ENCODE measurements at regions not wholly inside any gene's neighbourhood (a gene's known extent, or its start where the extent isn't known, plus 50 kb on each side); places are given as distances from the start of the nearest gene placed in this dataset.
"Not testable (repeated sequence)": the region's sequence is repeated elsewhere in the genome, so short reads cannot be mapped to it uniquely, and the experiment has no call there.

- Histone ChIP-seq H3K27ac (no peak overlapping the region), H3K36me3 (no peaks in the 10 kb centered on the region), H3K27me3 (replicated peaks) (no peaks in the 10 kb centered on the region), H3K4me3 (no peak overlapping the region), H3K9me3 (replicated peaks) (no peaks in the 10 kb centered on the region), H3K4me1 (replicated peaks) (no peaks in the 10 kb centered on the region)
- DNase-seq (ENCODE audit: low read depth in 1 of 2, low spot score in 2 of 2) = no peak
Measured at GRCh38 chr4:151582098-151582497, 173.1 kb downstream of the FHIP1A start.

DNA sequence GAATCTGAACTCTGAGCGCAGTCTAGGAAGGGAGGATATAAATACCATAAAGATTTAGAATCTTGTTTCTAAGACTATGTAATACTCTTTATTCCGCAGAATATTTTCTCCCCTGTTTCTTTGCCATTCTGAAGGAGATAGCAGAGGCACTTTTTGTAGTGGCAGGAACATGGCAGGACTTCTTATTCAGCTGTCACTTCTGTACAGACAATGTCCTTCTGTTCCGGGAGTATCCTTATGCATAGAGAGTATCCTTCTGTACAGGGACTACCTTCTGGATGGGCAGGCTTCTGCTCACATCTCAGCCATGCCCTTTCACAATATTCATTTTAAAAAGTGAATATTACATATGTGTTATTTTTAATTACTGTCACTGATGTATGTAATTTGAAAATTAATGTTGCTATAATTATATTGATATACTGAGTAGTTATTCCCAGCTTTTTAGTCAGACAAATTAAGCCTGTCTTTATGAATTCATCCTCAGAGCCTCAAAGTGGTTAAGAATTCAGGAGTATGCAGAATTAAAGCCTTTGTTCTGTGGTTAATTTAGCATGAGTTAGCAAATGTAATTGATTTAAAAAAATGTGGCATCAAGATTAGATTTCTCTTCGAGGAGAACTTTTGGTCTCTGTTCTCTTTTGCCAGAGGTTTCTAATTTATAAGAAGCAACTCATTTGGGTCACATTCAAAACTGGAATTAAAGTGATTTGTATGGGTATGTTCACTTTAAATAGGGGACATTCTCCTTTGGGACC, 174.4 kb downstream of the FHIP1A start:
- Histone ChIP-seq H3K4me3 (no peak overlapping the region), H3K36me3 (no peaks in the 10 kb centered on the region), H3K9me3 (replicated peaks) (no peaks in the 10 kb centered on the region), H3K27ac (no peak overlapping the region), H3K4me1 (replicated peaks) (no peaks in the 10 kb centered on the region), H3K27me3 (replicated peaks) (no peaks in the 10 kb centered on the region)
- no peak for DNase-seq (ENCODE audit: low read depth in 1 of 2, low spot score in 2 of 2)

DNA sequence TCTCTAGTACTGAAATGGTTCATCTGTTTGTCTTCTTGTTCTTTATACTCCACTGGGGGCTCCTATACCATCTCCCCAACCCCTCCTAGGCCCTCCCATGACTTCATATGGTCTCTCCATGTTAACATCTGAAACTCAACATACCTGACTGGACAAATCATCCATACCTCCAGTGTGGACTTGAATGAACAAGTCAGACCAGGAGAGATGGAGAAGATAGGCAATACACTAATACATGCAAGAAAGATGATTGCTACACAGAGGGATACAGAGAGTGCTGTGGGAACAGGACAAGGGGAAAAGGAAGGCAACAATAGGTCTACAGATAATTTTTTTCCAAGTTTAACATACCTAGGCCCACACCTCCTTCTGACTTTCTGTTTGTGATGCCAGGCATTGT, 175.1 kb downstream of the FHIP1A start:
- no peak for DNase-seq (ENCODE audit: low read depth in 1 of 2, low spot score in 2 of 2)

DNA sequence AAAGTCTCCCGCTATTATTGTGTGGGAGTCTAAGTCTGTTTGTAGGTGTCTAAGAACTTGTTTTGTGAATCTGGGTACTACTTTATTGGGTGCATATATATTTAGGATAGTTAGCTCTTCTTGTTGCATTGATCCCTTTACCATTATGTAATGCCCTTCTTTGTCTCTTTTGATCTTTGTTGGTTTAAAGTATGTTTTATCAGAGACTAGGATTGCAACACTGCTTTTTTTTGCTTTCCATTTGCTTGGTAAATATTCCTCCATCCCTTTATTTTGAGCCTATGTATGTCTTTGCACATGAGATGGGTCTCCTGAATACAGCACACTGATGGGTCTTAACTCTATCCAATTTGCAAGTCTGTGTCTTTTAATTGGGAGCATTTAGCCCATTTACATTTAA, 165.2 kb downstream of the GATB start:
- H3K4me3 ChIP-seq; H3K36me3 ChIP-seq; H3K27ac ChIP-seq; H3K27me3 ChIP-seq (replicated peaks); DNase-seq (ENCODE audit: low read depth in 1 of 2, low spot score in 2 of 2); H3K9me3 ChIP-seq (replicated peaks); H3K4me1 ChIP-seq (replicated peaks): not testable (repeated sequence)

More for the DNA sequence above, 175.1 kb downstream of the FHIP1A start:
- no peak overlapping the region for H3K27ac ChIP-seq
- H3K9me3 ChIP-seq (replicated peaks) = no peaks in the 10 kb centered on the region
- H3K36me3 ChIP-seq = no peaks in the 10 kb centered on the region
- no peak overlapping the region for H3K4me3 ChIP-seq
- no peaks in the 10 kb centered on the region for H3K27me3 ChIP-seq (replicated peaks)
- H3K4me1 ChIP-seq (replicated peaks) = no peaks in the 10 kb centered on the region

DNA sequence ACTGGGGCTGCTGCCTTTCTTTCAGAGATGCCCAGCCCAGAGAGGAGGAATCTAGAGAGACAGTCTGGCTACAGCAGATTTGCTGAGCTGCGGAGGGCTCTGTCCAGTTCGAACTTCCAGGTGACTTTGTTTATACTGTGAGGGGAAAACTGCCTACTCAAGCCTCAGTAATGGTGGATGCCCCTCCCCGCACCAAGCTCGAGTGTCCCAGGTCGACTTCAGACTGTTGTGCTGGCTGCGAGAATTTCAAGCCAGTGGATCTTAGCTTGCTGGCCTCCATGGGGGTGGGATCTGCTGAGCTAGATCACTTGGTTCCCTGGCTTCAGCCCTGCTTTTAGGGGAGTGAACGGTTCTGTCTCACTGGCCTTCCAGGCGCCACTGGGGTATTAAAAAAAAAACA, 163.1 kb downstream of the GATB start:
- not testable (repeated sequence) for H3K9me3 ChIP-seq (replicated peaks); H3K36me3 ChIP-seq; H3K27me3 ChIP-seq (replicated peaks); H3K4me1 ChIP-seq (replicated peaks); H3K4me3 ChIP-seq; DNase-seq (ENCODE audit: low read depth in 1 of 2, low spot score in 2 of 2); H3K27ac ChIP-seq

DNA sequence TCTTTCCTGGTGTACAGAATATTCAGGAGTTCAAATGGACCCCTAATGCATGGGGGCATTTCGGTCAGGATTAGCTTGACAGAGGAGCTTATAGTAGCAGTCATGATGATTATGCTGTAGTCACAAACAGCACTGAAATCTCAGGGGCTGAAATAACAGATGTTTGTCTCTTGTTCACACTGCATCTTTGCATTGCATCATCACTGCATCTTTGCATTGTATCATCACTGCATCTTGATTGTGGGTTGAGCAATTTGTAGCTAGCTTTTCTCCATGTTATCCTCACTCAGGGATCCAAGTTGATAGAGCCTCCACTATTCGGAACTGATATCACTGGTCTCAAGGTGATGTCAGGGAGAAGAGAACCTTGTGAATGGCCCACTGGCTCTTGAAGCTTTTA, 160.9 kb downstream of the GATB start:
- DNase-seq (ENCODE audit: low read depth in 1 of 2, low spot score in 2 of 2) = no peak
- no peak overlapping the region for H3K27ac ChIP-seq
- H3K27me3 ChIP-seq (replicated peaks) = no peaks in the 10 kb centered on the region
- H3K4me1 ChIP-seq (replicated peaks) = no peaks in the 10 kb centered on the region
- H3K36me3 ChIP-seq = no peaks in the 10 kb centered on the region
- H3K4me3 ChIP-seq = no peak overlapping the region
- no peaks in the 10 kb centered on the region for H3K9me3 ChIP-seq (replicated peaks)

DNA sequence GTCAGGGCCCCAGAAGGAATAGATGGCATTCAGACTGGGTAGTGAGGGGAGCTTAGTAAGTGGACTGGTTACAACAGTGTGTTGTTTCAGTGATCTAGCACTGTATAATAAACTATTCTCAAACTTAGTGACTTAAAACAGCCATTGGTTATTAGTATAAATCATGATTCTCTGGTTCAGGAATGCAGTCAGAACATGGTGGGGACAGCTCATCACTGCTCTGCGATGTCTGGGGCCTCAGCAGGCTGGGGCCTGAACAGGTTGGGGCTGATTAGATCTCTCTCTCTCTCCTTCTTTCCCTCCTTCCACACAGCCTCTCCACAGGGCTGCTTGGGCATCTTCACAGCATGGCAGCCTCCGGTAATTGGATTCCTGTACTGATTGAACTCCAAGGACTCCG, 160.4 kb downstream of the GATB start:
- no peaks in the 10 kb centered on the region for H3K9me3 ChIP-seq (replicated peaks)
- no peaks in the 10 kb centered on the region for H3K4me1 ChIP-seq (replicated peaks)
- no peak overlapping the region for H3K4me3 ChIP-seq
- no peaks in the 10 kb centered on the region for H3K27me3 ChIP-seq (replicated peaks)
- no peaks in the 10 kb centered on the region for H3K36me3 ChIP-seq
- no peak overlapping the region for H3K27ac ChIP-seq
- DNase-seq (ENCODE audit: low read depth in 1 of 2, low spot score in 2 of 2) = no peak

DNA sequence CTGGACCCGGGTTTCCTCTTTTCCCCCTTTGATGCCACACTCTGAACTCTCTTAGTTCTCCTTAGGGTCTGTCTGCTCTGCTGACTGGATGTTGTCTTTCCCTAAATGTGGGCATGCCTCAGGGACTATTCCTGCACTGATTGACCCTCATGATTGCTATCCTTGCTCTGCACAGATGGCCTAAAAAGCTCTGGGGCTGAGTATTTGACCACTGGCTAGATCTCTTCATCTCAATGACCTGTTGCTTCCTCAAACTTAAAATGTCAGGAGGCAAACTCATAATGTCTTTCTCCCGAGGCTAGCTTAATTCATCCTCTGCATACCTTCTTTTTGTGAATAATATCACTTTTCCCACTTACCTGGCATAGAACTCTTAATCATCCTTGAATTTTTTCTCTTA, 157.4 kb downstream of the GATB start:
- Histone ChIP-seq H3K9me3 (replicated peaks) (no peaks in the 10 kb centered on the region), H3K4me1 (replicated peaks) (no peaks in the 10 kb centered on the region), H3K27me3 (replicated peaks) (no peaks in the 10 kb centered on the region), H3K27ac (no peak overlapping the region), H3K36me3 (no peaks in the 10 kb centered on the region), H3K4me3 (no peak overlapping the region)
- no peak for DNase-seq (ENCODE audit: low read depth in 1 of 2, low spot score in 2 of 2)

DNA sequence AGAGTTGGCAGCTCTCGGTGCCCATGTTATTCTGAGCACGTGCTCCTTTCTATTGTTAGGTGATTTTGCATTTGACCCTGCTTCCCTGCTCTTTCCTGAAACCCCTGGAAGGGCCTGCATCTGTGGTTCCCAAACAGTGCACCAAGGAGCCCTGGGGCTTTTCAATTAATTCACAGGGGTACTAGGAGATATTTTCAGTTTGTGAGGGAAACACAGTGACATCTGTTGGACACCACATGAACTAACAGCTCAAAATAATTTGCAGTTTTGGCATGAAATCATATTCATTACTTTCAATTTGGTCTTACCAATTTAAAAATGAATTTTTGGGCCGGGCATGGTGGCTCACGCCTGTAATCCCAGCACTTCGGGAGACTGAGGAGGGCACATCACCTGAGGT, 156.6 kb downstream of the GATB start:
- no peaks in the 10 kb centered on the region for H3K9me3 ChIP-seq (replicated peaks)
- H3K27me3 ChIP-seq (replicated peaks) = no peaks in the 10 kb centered on the region
- H3K4me1 ChIP-seq (replicated peaks) = no peaks in the 10 kb centered on the region
- DNase-seq (ENCODE audit: low read depth in 1 of 2, low spot score in 2 of 2) = peak in 1 of 2 experiments; percentile 6
- H3K36me3 ChIP-seq = no peaks in the 10 kb centered on the region
- H3K4me3 ChIP-seq = no peak overlapping the region
- no peak overlapping the region for H3K27ac ChIP-seq

DNA sequence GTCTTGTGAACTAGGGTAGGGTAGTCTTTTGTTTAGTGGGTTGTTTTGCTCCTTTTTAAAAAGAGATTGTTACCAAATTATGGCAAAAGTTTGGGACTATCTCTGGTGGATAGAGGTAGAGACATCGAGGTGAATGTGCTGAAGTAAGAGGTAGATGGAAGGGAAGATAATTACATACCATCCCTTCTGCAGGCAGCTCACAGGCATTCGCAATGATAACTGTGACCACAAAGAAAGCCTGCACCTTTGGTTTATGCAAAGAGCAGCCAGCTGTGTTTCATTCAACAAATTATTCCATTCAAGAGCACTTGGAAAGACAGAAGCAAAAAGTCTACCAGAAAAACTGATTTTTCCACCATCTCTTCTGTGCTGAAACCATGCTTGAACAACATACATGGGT, 155.6 kb downstream of the GATB start:
- no peaks in the 10 kb centered on the region for H3K27me3 ChIP-seq (replicated peaks)
- no peaks in the 10 kb centered on the region for H3K36me3 ChIP-seq
- no peak overlapping the region for H3K4me3 ChIP-seq
- no peak for DNase-seq (ENCODE audit: low read depth in 1 of 2, low spot score in 2 of 2)
- no peak overlapping the region for H3K27ac ChIP-seq
- H3K4me1 ChIP-seq (replicated peaks) = no peaks in the 10 kb centered on the region
- no peaks in the 10 kb centered on the region for H3K9me3 ChIP-seq (replicated peaks)

- no peak overlapping the region for H3K4me3 ChIP-seq
- H3K27ac ChIP-seq = no peak overlapping the region
- no peak for DNase-seq (ENCODE audit: low read depth in 1 of 2, low spot score in 2 of 2)
- H3K27me3 ChIP-seq (replicated peaks) = no peaks in the 10 kb centered on the region
- H3K9me3 ChIP-seq (replicated peaks) = no peaks in the 10 kb centered on the region
- H3K4me1 ChIP-seq (replicated peaks) = no peaks in the 10 kb centered on the region
- no peaks in the 10 kb centered on the region for H3K36me3 ChIP-seq
Measured at GRCh38 chr4:151606061-151606460, 154.7 kb downstream of the GATB start.

DNA sequence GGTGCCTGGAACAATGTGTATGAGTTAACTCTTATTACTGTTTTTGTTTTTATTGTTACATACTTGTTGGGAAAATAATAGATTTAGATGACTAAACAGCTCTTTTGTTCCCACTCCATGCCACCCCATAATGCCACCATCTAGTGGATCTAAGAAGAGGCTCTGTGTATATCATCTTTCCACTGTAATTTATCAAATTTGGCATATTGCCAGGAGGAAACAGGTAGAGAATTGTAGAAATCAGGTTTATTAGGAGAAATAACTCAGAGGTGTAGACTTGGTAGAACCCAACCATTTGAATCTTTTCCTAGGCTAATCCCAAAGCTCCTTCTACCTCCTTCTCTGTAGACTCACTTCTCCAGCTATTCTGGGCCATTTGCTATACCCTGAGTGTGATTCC, 150.6 kb downstream of the GATB start:
- DNase-seq (ENCODE audit: low read depth in 1 of 2, low spot score in 2 of 2) = no peak
- Histone ChIP-seq H3K36me3 (no peaks in the 10 kb centered on the region), H3K4me1 (replicated peaks) (no peaks in the 10 kb centered on the region), H3K27ac (no peak overlapping the region), H3K9me3 (replicated peaks) (no peaks in the 10 kb centered on the region), H3K4me3 (no peak overlapping the region), H3K27me3 (replicated peaks) (no peaks in the 10 kb centered on the region)

- no peaks in the 10 kb centered on the region for H3K27me3 ChIP-seq (replicated peaks)
- DNase-seq (ENCODE audit: low read depth in 1 of 2, low spot score in 2 of 2) = no peak
- no peaks in the 10 kb centered on the region for H3K36me3 ChIP-seq
- no peaks in the 10 kb centered on the region for H3K4me1 ChIP-seq (replicated peaks)
- no peaks in the 10 kb centered on the region for H3K9me3 ChIP-seq (replicated peaks)
- H3K27ac ChIP-seq = no peak overlapping the region
- H3K4me3 ChIP-seq = no peak overlapping the region
Measured at GRCh38 chr4:151611960-151612359, 148.8 kb downstream of the GATB start.

GRCh38 chr4:151613290-151613689, 147.5 kb downstream of the GATB start:
- no peaks in the 10 kb centered on the region for H3K36me3 ChIP-seq
- DNase-seq (ENCODE audit: low read depth in 1 of 2, low spot score in 2 of 2) = no peak
- no peak overlapping the region for H3K4me3 ChIP-seq
- no peaks in the 10 kb centered on the region for H3K9me3 ChIP-seq (replicated peaks)
- no peak overlapping the region for H3K27ac ChIP-seq
- H3K27me3 ChIP-seq (replicated peaks) = peaks cover 3% of the 10 kb centered on the region; the same call in 1 of the 2 replicates
- no peaks in the 10 kb centered on the region for H3K4me1 ChIP-seq (replicated peaks)

DNA sequence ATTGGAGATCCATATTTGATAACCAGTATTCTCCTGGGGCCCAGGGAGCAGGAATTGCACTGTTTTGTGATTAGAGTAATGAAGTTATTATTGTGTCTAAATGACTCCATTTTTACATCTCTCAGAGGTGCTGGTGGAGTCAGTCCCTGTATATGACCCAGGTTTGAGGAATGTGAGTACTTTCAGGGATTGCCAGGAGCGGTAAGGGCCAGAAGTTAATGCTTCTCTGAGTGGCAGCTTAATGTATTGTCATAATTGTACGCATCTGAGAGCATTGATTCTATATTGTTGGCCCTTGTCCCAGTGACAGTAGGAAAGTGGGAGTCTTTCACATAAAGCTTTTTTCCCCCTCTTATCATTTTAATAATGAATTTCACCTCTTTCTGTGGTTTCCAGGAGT, 146.2 kb downstream of the GATB start:
- no peak for DNase-seq (ENCODE audit: low read depth in 1 of 2, low spot score in 2 of 2)
- Histone ChIP-seq H3K9me3 (replicated peaks) (no peaks in the 10 kb centered on the region), H3K27ac (no peak overlapping the region), H3K36me3 (no peaks in the 10 kb centered on the region), H3K4me1 (replicated peaks) (no peaks in the 10 kb centered on the region), H3K27me3 (replicated peaks) (peaks cover 3% of the 10 kb centered on the region; the same call in 1 of the 2 replicates), H3K4me3 (no peak overlapping the region)
